Activated CD4-positive, alpha-beta memory T cell treated with anti-CD3 and anti-CD28 coated beads, Interleukin-2, amount 10 ng/mL, durations not matched to agents 7 days and 5 days (primary cell): ENCODE measurements at regions not wholly inside any gene's neighbourhood (a gene's known extent, or its start where the extent isn't known, plus 50 kb on each side); places are given as distances from the start of the nearest gene placed in this dataset.
"Not testable (repeated sequence)": the region's sequence is repeated elsewhere in the genome, so short reads cannot be mapped to it uniquely, and the experiment has no call there.

Experiments used
- CTCF ChIA-PET: fragments of 350-600 bp; sonication (Branson Sonifier 250); formaldehyde crosslinking; loops from one replicate; lab custom pipeline; 2021; ENCODE audit warnings: antibody characterized with exemption, inconsistent platforms; lab: Charles Lee
- POLR2A ChIA-PET: fragments of 350-600 bp; sonication (Branson Sonifier 250); formaldehyde crosslinking; loops from one replicate; lab custom pipeline; 2021; ENCODE audit warnings: antibody characterized with exemption; lab: Charles Lee
- DNase-seq: peaks from one replicate; pipeline ENCODE4 v3.0.0-alpha.2; 2020
- H3K27ac Mint-ChIP-seq: one replicate; pipeline ENCODE4 v1.8.0; 2021; ENCODE audit warnings: mild to moderate bottlenecking, mixed read lengths
- H3K27me3 Mint-ChIP-seq: one replicate; pipeline ENCODE4 v1.8.0; 2021; ENCODE audit warnings: mixed read lengths
- H3K36me3 Mint-ChIP-seq: one replicate; pipeline ENCODE4 v1.8.0; 2021; ENCODE audit warnings: low read depth, mixed read lengths
- H3K4me1 Mint-ChIP-seq: one replicate; pipeline ENCODE4 v1.8.0; 2021; ENCODE audit warnings: mixed read lengths
- H3K4me3 Mint-ChIP-seq: one replicate; pipeline ENCODE4 v1.8.0; 2021; ENCODE audit warnings: mild to moderate bottlenecking, mixed read lengths
- H3K9me3 Mint-ChIP-seq: one replicate; pipeline ENCODE4 v1.8.0; 2021; ENCODE audit warnings: mixed read lengths

DNA sequence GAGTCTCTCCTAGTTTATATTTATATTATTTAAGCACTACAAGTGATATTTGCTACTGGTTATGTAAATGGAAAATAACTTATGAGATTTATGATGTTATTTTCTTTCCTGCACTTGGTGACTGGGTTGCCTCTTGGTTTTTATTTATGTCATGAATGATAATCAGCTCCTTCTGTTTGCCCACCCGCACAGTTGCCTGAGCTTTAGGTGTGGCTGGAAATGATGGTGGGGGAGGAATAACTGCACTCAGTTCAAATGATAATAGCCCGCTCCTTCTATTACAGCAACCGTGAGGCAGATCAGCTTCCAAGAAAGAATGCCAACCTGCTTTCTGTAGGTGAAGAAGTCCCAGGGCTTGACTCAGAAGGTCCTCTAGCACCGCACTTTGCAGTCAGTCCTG is 190.2 kb upstream of the CAND1 start:
- no peaks in the 10 kb centered on the region for H3K36me3 Mint-ChIP-seq
- POLR2A ChIA-PET, result no interaction called here
- CTCF ChIA-PET, result no interaction called here
- no peaks in the 10 kb centered on the region for H3K9me3 Mint-ChIP-seq
- no peak overlapping the region for H3K4me3 Mint-ChIP-seq
- H3K27me3 Mint-ChIP-seq, result peaks cover 35% of the 10 kb centered on the region
- no peak overlapping the region for H3K27ac Mint-ChIP-seq
- DNase-seq, result no peak
- no peaks in the 10 kb centered on the region for H3K4me1 Mint-ChIP-seq

- Mint-ChIP-seq H3K4me1 (no peaks in the 10 kb centered on the region), H3K27ac (no peak overlapping the region), H3K4me3 (no peak overlapping the region), H3K9me3 (no peaks in the 10 kb centered on the region), H3K27me3 (peaks cover 27% of the 10 kb centered on the region), H3K36me3 (no peaks in the 10 kb centered on the region)
- POLR2A ChIA-PET, result no interaction called here
- CTCF ChIA-PET, result no interaction called here
- no peak for DNase-seq
These were observed 188.5 kb upstream of the CAND1 start for GRCh38 chr12:67080637-67081036.

DNA sequence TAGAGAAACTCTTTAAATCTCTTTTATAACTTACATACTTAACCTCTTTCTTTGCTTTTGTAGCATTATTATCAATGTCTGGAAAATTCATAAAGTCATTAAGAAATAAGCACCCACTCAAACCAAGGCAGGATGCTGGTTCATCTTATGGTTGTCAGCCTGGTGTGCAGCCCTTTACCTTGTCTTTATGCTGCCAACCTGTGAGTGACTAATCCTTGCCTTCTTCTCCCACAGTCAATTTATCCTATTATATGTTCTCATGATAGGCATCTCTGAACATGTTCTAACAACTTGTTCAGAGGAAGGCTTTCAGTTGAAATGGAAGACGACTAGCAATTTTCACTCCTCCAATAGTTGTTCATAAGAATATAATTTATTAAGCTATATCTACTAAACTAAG is 186.9 kb upstream of the CAND1 start:
- H3K27me3 Mint-ChIP-seq, result peaks cover 20% of the 10 kb centered on the region
- H3K36me3 Mint-ChIP-seq, result no peaks in the 10 kb centered on the region
- no peaks in the 10 kb centered on the region for H3K4me1 Mint-ChIP-seq
- no peaks in the 10 kb centered on the region for H3K9me3 Mint-ChIP-seq
- no peak for DNase-seq
- CTCF ChIA-PET, result interaction anchor here (0.7 kb wide), 2 partner anchors 79 to 1030 kb away, joined by 3 read pairs; no protein-coding TSS in a partner anchor
- H3K4me3 Mint-ChIP-seq, result no peak overlapping the region
- H3K27ac Mint-ChIP-seq, result no peak overlapping the region
- POLR2A ChIA-PET, result no interaction called here

DNA sequence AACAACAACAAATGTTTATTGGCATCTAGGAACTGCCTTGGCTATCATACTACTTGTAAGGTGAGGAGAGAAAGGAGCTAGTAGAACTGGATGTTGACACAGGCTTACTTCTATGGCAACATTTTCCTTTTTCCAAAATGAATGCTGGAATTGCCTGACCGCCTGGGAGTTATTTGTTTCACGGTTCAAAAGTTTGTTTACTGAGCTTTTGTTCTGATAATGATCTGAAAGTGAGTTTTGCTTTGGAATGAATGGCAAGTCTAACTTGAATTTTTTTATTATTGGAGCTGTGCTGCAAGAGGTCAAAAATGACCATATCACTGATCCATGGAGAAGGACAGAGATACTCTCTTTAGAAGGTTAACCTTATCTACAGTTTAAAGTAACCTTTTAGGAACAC is 183.5 kb upstream of the CAND1 start:
- DNase-seq, result no peak
- H3K27me3 Mint-ChIP-seq, result peaks cover 10% of the 10 kb centered on the region
- no peaks in the 10 kb centered on the region for H3K4me1 Mint-ChIP-seq
- no peak overlapping the region for H3K27ac Mint-ChIP-seq
- ChIA-PET CTCF (no interaction called here), POLR2A (no interaction called here)
- no peaks in the 10 kb centered on the region for H3K9me3 Mint-ChIP-seq
- no peaks in the 10 kb centered on the region for H3K36me3 Mint-ChIP-seq
- no peak overlapping the region for H3K4me3 Mint-ChIP-seq

GRCh38 chr12:67086116-67086515 is 183.0 kb upstream of the CAND1 start:
- POLR2A ChIA-PET, result no interaction called here
- H3K9me3 Mint-ChIP-seq, result no peaks in the 10 kb centered on the region
- H3K27me3 Mint-ChIP-seq, result peaks cover 9% of the 10 kb centered on the region
- H3K36me3 Mint-ChIP-seq, result no peaks in the 10 kb centered on the region
- H3K4me1 Mint-ChIP-seq, result no peaks in the 10 kb centered on the region
- no peak overlapping the region for H3K4me3 Mint-ChIP-seq
- no peak for DNase-seq
- no peak overlapping the region for H3K27ac Mint-ChIP-seq
- CTCF ChIA-PET, result no interaction called here

DNA sequence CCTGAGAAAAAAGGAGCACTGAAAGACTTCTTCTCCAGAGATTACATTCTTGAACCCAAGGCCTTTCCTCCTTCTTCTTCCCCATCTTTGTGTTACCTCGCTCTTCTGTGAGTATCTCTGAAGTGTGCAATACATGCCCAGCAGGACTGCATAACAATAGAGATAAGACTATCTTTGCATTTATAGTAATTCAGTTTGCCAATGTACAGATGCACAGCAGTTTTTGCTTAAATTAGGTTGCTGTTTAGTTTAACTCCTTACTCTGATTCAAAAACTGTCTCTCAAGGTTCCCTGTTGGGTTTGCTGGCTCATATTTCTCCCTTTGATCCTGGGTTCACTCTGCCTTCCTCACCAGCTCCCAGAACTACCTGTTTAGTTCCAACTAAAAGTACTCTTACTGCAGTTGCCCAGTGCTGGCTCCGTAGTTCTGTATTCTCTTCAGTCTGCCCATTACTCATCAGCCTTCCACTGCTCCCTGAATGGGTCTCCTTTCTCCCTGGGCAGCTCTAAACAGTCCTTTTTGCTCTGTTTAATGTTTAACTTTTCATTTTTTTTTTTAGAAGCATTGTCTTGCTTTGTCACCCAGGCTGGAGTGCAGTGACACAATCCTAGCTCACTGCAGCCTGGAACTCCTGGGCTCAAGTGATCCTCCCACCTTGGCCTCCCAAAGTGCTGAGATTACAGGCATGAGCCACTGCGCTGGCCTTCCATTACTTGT is 180.6 kb upstream of the CAND1 start:
- H3K27ac Mint-ChIP-seq, result no peak overlapping the region
- POLR2A ChIA-PET, result no interaction called here
- no peaks in the 10 kb centered on the region for H3K9me3 Mint-ChIP-seq
- no peaks in the 10 kb centered on the region for H3K36me3 Mint-ChIP-seq
- H3K4me3 Mint-ChIP-seq, result no peak overlapping the region
- H3K4me1 Mint-ChIP-seq, result no peaks in the 10 kb centered on the region
- no peak for DNase-seq
- H3K27me3 Mint-ChIP-seq, result peaks cover 4% of the 10 kb centered on the region
- CTCF ChIA-PET, result no interaction called here

GRCh38 chr12:67091204-67091603 is 178.0 kb upstream of the CAND1 start:
- Mint-ChIP-seq H3K9me3 (no peaks in the 10 kb centered on the region), H3K36me3 (no peaks in the 10 kb centered on the region), H3K4me1 (no peaks in the 10 kb centered on the region), H3K27ac (no peak overlapping the region), H3K27me3 (peaks cover 2% of the 10 kb centered on the region), H3K4me3 (no peak overlapping the region)
- ChIA-PET POLR2A (no interaction called here), CTCF (no interaction called here)
- no peak for DNase-seq

DNA sequence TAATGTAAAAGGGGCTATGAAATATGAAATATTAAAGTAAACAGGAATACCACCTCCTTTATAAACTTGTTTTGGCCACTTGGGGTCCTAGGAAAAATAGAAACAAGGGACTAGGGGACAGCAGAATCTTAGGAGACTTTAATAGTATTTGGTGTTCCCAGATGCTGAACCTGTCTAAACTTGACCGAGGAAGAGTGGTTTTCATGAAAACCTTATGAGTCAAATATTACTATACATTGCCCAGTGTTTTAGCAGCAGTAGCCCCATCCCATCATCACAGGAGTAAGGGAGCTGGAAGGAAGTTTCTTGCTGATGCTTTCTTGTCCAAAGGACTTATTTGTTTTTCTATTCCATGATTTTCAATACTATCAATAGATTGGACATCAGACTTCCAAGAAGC is 177.5 kb upstream of the CAND1 start:
- no peaks in the 10 kb centered on the region for H3K4me1 Mint-ChIP-seq
- ChIA-PET CTCF (no interaction called here), POLR2A (no interaction called here)
- no peaks in the 10 kb centered on the region for H3K9me3 Mint-ChIP-seq
- H3K27me3 Mint-ChIP-seq, result peaks cover 2% of the 10 kb centered on the region
- no peak overlapping the region for H3K27ac Mint-ChIP-seq
- H3K36me3 Mint-ChIP-seq, result no peaks in the 10 kb centered on the region
- no peak for DNase-seq
- H3K4me3 Mint-ChIP-seq, result no peak overlapping the region

DNA sequence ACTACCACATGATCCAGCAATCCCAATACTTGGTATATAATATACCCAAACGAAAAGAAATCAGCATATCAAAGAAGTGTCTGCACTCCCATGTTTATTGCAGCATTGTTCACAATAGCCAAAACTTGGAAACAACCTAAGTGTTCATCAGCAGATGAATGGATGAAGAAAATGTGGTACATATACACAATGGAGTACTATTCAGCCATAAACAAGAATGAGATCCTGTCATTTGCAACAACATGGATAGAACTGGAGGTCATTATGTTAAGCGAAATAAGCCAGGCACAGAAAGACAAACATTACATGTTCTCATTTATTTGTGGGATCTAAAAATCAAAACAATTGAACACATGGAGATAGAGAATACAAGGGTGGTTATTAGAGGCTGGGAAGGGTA is 176.2 kb upstream of the CAND1 start:
- DNase-seq, H3K4me1 Mint-ChIP-seq, POLR2A ChIA-PET, CTCF ChIA-PET, H3K27me3 Mint-ChIP-seq, H3K27ac Mint-ChIP-seq, H3K36me3 Mint-ChIP-seq, H3K4me3 Mint-ChIP-seq, H3K9me3 Mint-ChIP-seq: not testable (repeated sequence)

GRCh38 chr12:67096533-67097318 is 172.4 kb upstream of the CAND1 start:
- Mint-ChIP-seq H3K36me3 (no peaks in the 10 kb centered on the region), H3K9me3 (no peaks in the 10 kb centered on the region), H3K4me3 (no peak overlapping the region), H3K27ac (no peak overlapping the region), H3K4me1 (no peaks in the 10 kb centered on the region), H3K27me3 (no peaks in the 10 kb centered on the region)
- ChIA-PET CTCF (no interaction called here), POLR2A (no interaction called here)
- DNase-seq, result no peak

GRCh38 chr12:67099858-67100257 is 169.3 kb upstream of the CAND1 start:
- Mint-ChIP-seq H3K27me3 (no peaks in the 10 kb centered on the region), H3K9me3 (no peaks in the 10 kb centered on the region), H3K4me3 (no peak overlapping the region), H3K27ac (no peak overlapping the region), H3K4me1 (no peaks in the 10 kb centered on the region), H3K36me3 (no peaks in the 10 kb centered on the region)
- ChIA-PET POLR2A (no interaction called here), CTCF (no interaction called here)
- no peak for DNase-seq

- peaks cover 4% of the 10 kb centered on the region for H3K27me3 Mint-ChIP-seq
- peaks cover 19% of the 10 kb centered on the region for H3K9me3 Mint-ChIP-seq
- CTCF ChIA-PET, result no interaction called here
- POLR2A ChIA-PET, result no interaction called here
- no peak overlapping the region for H3K27ac Mint-ChIP-seq
- no peak for DNase-seq
- no peaks in the 10 kb centered on the region for H3K36me3 Mint-ChIP-seq
- no peak overlapping the region for H3K4me3 Mint-ChIP-seq
- H3K4me1 Mint-ChIP-seq, result no peaks in the 10 kb centered on the region
These were observed 165.6 kb upstream of the CAND1 start for GRCh38 chr12:67103521-67103920.

- H3K4me3 Mint-ChIP-seq, result no peak overlapping the region
- ChIA-PET POLR2A (no interaction called here), CTCF (no interaction called here)
- H3K27ac Mint-ChIP-seq, result no peak overlapping the region
- H3K27me3 Mint-ChIP-seq, result peaks cover 4% of the 10 kb centered on the region
- H3K9me3 Mint-ChIP-seq, result peaks cover 19% of the 10 kb centered on the region
- no peak for DNase-seq
- no peaks in the 10 kb centered on the region for H3K36me3 Mint-ChIP-seq
- H3K4me1 Mint-ChIP-seq, result no peaks in the 10 kb centered on the region
These were observed 161.9 kb upstream of the CAND1 start for GRCh38 chr12:67107235-67107634.

- H3K9me3 Mint-ChIP-seq, result peaks cover 19% of the 10 kb centered on the region
- H3K4me1 Mint-ChIP-seq, result no peaks in the 10 kb centered on the region
- no peak overlapping the region for H3K27ac Mint-ChIP-seq
These were observed 161.3 kb upstream of the CAND1 start for GRCh38 chr12:67107751-67108269.

More at GRCh38 chr12:67107751-67108269, 161.3 kb upstream of the CAND1 start:
- DNase-seq, result no peak
- POLR2A ChIA-PET, result no interaction called here
- CTCF ChIA-PET, result no interaction called here
- no peaks in the 10 kb centered on the region for H3K36me3 Mint-ChIP-seq
- H3K27me3 Mint-ChIP-seq, result peaks cover 4% of the 10 kb centered on the region
- no peak overlapping the region for H3K4me3 Mint-ChIP-seq
